ENCODE measurements at regions not wholly inside any gene's neighbourhood (a gene's known extent, or its start where the extent isn't known, plus 50 kb on each side); places are given as distances from the start of the nearest gene placed in this dataset.

GRCh38 chr2:208939852-208940251, 484.0 kb upstream of the MAP2 start:
- TF ChIP-seq CTCF (IDR thresholded peaks at IDR 0.05; ENCODE audit: insufficient read depth in 1 of 2, low read depth in 1 of 2, low read length in 1 of 2, severe bottlenecking in 1 of 2, unreplicated experiment in 1 of 2): no peak
- Mint-ChIP-seq H3K9me3 (ENCODE audit: unreplicated experiment) (no peaks in the 10 kb centered on the region), H3K27ac (ENCODE audit: unreplicated experiment) (peak overlapping the region; percentile 85), H3K4me1 (ENCODE audit: low read depth, unreplicated experiment) (peaks cover 14% of the 10 kb centered on the region), H3K36me3 (ENCODE audit: insufficient read depth, unreplicated experiment) (no peaks in the 10 kb centered on the region), H3K4me3 (ENCODE audit: unreplicated experiment) (peak overlapping the region; percentile 53), H3K27me3 (ENCODE audit: insufficient read depth, unreplicated experiment) (no peaks in the 10 kb centered on the region)
- no peaks in the 10 kb centered on the region for H3K9me3 ChIP-seq
- no peaks in the 10 kb centered on the region for H3K27me3 ChIP-seq (replicated peaks; ENCODE audit: control insufficient read depth, insufficient read depth, low read length)
- H3K4me1 ChIP-seq: peaks cover 13% of the 10 kb centered on the region
- H3K4me3 ChIP-seq (ENCODE audit: low read depth, low read length): no peak overlapping the region
- no peaks in the 10 kb centered on the region for H3K36me3 ChIP-seq (ENCODE audit: control insufficient read depth, insufficient read depth, low read length)
- CTCF ChIA-PET: interaction anchor here (1.0 kb wide), 1 partner anchor 44 kb away, joined by 3 read pairs; no protein-coding TSS in a partner anchor
- intact Hi-C loops (cut with micrococcal nuclease; ENCODE audit: unreplicated experiment): no loop called here
- no TSS peak for BruUV-seq (replicated peaks)
- peak in 1 of 2 experiments; percentile 18 for DNase-seq
- POLR2A ChIA-PET: no interaction called here

- no TSS peak for BruUV-seq (replicated peaks)
- no peaks in the 10 kb centered on the region for H3K9me3 ChIP-seq
- H3K36me3 ChIP-seq (ENCODE audit: control insufficient read depth, insufficient read depth, low read length): no peaks in the 10 kb centered on the region
- H3K27me3 ChIP-seq (replicated peaks; ENCODE audit: control insufficient read depth, insufficient read depth, low read length): no peaks in the 10 kb centered on the region
- H3K27me3 Mint-ChIP-seq (ENCODE audit: insufficient read depth, unreplicated experiment): no peaks in the 10 kb centered on the region
- no peak overlapping the region for H3K4me3 Mint-ChIP-seq (ENCODE audit: unreplicated experiment)
- no peak for DNase-seq
- no peak overlapping the region for H3K27ac Mint-ChIP-seq (ENCODE audit: unreplicated experiment)
- TF ChIP-seq CTCF (IDR thresholded peaks at IDR 0.05; ENCODE audit: insufficient read depth in 1 of 2, low read depth in 1 of 2, low read length in 1 of 2, severe bottlenecking in 1 of 2, unreplicated experiment in 1 of 2): no peak
- intact Hi-C loops (cut with micrococcal nuclease; ENCODE audit: unreplicated experiment): no loop called here
- H3K4me1 ChIP-seq: no peaks in the 10 kb centered on the region
- no peak overlapping the region for H3K4me3 ChIP-seq (ENCODE audit: low read depth, low read length)
- no peaks in the 10 kb centered on the region for H3K9me3 Mint-ChIP-seq (ENCODE audit: unreplicated experiment)
- no peaks in the 10 kb centered on the region for H3K36me3 Mint-ChIP-seq (ENCODE audit: insufficient read depth, unreplicated experiment)
- POLR2A ChIA-PET: no interaction called here
- H3K4me1 Mint-ChIP-seq (ENCODE audit: low read depth, unreplicated experiment): no peaks in the 10 kb centered on the region
- CTCF ChIA-PET: no interaction called here
Observed at GRCh38 chr2:208945719-208946256, 478.1 kb upstream of the MAP2 start.

GRCh38 chr2:208948073-208948472, 475.8 kb upstream of the MAP2 start:
- Mint-ChIP-seq H3K4me1 (ENCODE audit: low read depth, unreplicated experiment) (no peaks in the 10 kb centered on the region), H3K27ac (ENCODE audit: unreplicated experiment) (no peak overlapping the region), H3K9me3 (ENCODE audit: unreplicated experiment) (peaks cover 1% of the 10 kb centered on the region), H3K4me3 (ENCODE audit: unreplicated experiment) (no peak overlapping the region), H3K27me3 (ENCODE audit: insufficient read depth, unreplicated experiment) (no peaks in the 10 kb centered on the region), H3K36me3 (ENCODE audit: insufficient read depth, unreplicated experiment) (no peaks in the 10 kb centered on the region)
- no peaks in the 10 kb centered on the region for H3K27me3 ChIP-seq (replicated peaks; ENCODE audit: control insufficient read depth, insufficient read depth, low read length)
- ChIA-PET CTCF (no interaction called here), POLR2A (no interaction called here)
- no TSS peak for BruUV-seq (replicated peaks)
- no peaks in the 10 kb centered on the region for H3K4me1 ChIP-seq
- no peak overlapping the region for H3K4me3 ChIP-seq (ENCODE audit: low read depth, low read length)
- intact Hi-C loops (cut with micrococcal nuclease; ENCODE audit: unreplicated experiment): no loop called here
- TF ChIP-seq CTCF (IDR thresholded peaks at IDR 0.05; ENCODE audit: insufficient read depth in 1 of 2, low read depth in 1 of 2, low read length in 1 of 2, severe bottlenecking in 1 of 2, unreplicated experiment in 1 of 2): no peak
- H3K36me3 ChIP-seq (ENCODE audit: control insufficient read depth, insufficient read depth, low read length): no peaks in the 10 kb centered on the region
- peaks cover 4% of the 10 kb centered on the region; the same call in 1 of the 2 replicates for H3K9me3 ChIP-seq
- DNase-seq: no peak
